ENCODE measurements at regions not wholly inside any gene's neighbourhood (a gene's known extent, or its start where the extent isn't known, plus 50 kb on each side); places are given as distances from the start of the nearest gene placed in this dataset.

GRCh38 chrX:78513971-78514738, 145.0 kb downstream of the RTL3 start:
- Histone ChIP-seq H3K4me3 (no peak overlapping the region), H3K9me3 (no peaks in the 10 kb centered on the region), H3K27ac (no peak overlapping the region), H3K36me3 (no peaks in the 10 kb centered on the region), H3K4me1 (replicated peaks) (no peaks in the 10 kb centered on the region), H3K27me3 (replicated peaks; ENCODE audit: insufficient read depth) (no peaks in the 10 kb centered on the region)
- intact Hi-C loops (cut with DNase I): no loop called here
- TF ChIP-seq POLR2A (IDR thresholded peaks at IDR 0.05): no peak
- no peak for TF ChIP-seq CTCF (IDR thresholded peaks at IDR 0.05)
- no peak for TF ChIP-seq POLR2AphosphoS5 (IDR thresholded peaks at IDR 0.05)
- 59% methylated on average over 5 of the region's 5 CpGs for WGBS
- no peak for DNase-seq (ENCODE audit: low spot score)

- no peak overlapping the region for H3K27ac ChIP-seq
- H3K36me3 ChIP-seq: no peaks in the 10 kb centered on the region
- H3K27me3 ChIP-seq (replicated peaks; ENCODE audit: insufficient read depth): no peaks in the 10 kb centered on the region
- DNase-seq (ENCODE audit: low spot score): no peak
- H3K9me3 ChIP-seq: no peaks in the 10 kb centered on the region
- intact Hi-C loops (cut with DNase I): no loop called here
- 73% methylated on average over 1 of the region's 1 CpG for WGBS
- no peak overlapping the region for H3K4me3 ChIP-seq
- TF ChIP-seq POLR2AphosphoS5 (IDR thresholded peaks at IDR 0.05): no peak
- no peak for TF ChIP-seq CTCF (IDR thresholded peaks at IDR 0.05)
- no peak for TF ChIP-seq POLR2A (IDR thresholded peaks at IDR 0.05)
- H3K4me1 ChIP-seq (replicated peaks): no peaks in the 10 kb centered on the region
Measured at GRCh38 chrX:78506248-78506647, 152.9 kb downstream of the RTL3 start.

- Histone ChIP-seq H3K36me3 (no peaks in the 10 kb centered on the region), H3K9me3 (no peaks in the 10 kb centered on the region), H3K4me1 (replicated peaks) (no peaks in the 10 kb centered on the region), H3K27ac (no peak overlapping the region), H3K4me3 (no peak overlapping the region), H3K27me3 (replicated peaks; ENCODE audit: insufficient read depth) (no peaks in the 10 kb centered on the region)
- TF ChIP-seq POLR2AphosphoS5 (IDR thresholded peaks at IDR 0.05) (no peak), CTCF (IDR thresholded peaks at IDR 0.05) (no peak), POLR2A (IDR thresholded peaks at IDR 0.05) (no peak)
- intact Hi-C loops (cut with DNase I): no loop called here
- 94% methylated on average over 2 of the region's 2 CpGs for WGBS
- no peak for DNase-seq (ENCODE audit: low spot score)
Measured at GRCh38 chrX:78496483-78496882, 162.6 kb downstream of the RTL3 start.

GRCh38 chrX:78493180-78493579, 165.8 kb upstream of the CYSLTR1 start:
- no peak for TF ChIP-seq POLR2AphosphoS5 (IDR thresholded peaks at IDR 0.05)
- TF ChIP-seq CTCF (IDR thresholded peaks at IDR 0.05): no peak
- TF ChIP-seq POLR2A (IDR thresholded peaks at IDR 0.05): no peak
- H3K27me3 ChIP-seq (replicated peaks; ENCODE audit: insufficient read depth): no peaks in the 10 kb centered on the region

GRCh38 chrX:78476701-78477100, 149.3 kb upstream of the CYSLTR1 start:
- H3K27me3 ChIP-seq (replicated peaks; ENCODE audit: insufficient read depth): no peaks in the 10 kb centered on the region
- DNase-seq (ENCODE audit: low spot score): no peak
- no peaks in the 10 kb centered on the region for H3K36me3 ChIP-seq
- H3K4me3 ChIP-seq: no peak overlapping the region
- no peaks in the 10 kb centered on the region for H3K9me3 ChIP-seq
- no peak overlapping the region for H3K27ac ChIP-seq
- 35% methylated on average over 2 of the region's 2 CpGs for WGBS
- no peaks in the 10 kb centered on the region for H3K4me1 ChIP-seq (replicated peaks)
- TF ChIP-seq POLR2A (IDR thresholded peaks at IDR 0.05) (no peak), CTCF (IDR thresholded peaks at IDR 0.05) (no peak), POLR2AphosphoS5 (IDR thresholded peaks at IDR 0.05) (no peak)
- intact Hi-C loops (cut with DNase I): no loop called here

More at GRCh38 chrX:78493180-78493579, 165.8 kb upstream of the CYSLTR1 start:
- no peak overlapping the region for H3K27ac ChIP-seq
- H3K9me3 ChIP-seq: no peaks in the 10 kb centered on the region
- H3K36me3 ChIP-seq: no peaks in the 10 kb centered on the region
- intact Hi-C loops (cut with DNase I): no loop called here
- H3K4me3 ChIP-seq: no peak overlapping the region
- no peaks in the 10 kb centered on the region for H3K4me1 ChIP-seq (replicated peaks)
- no peak for DNase-seq (ENCODE audit: low spot score)
- WGBS: 88% methylated on average over 2 of the region's 2 CpGs

Measured in prostate gland (tissue), 2 donors.